ENCODE measurements at regions not wholly inside any gene's neighbourhood (a gene's known extent, or its start where the extent isn't known, plus 50 kb on each side); places are given as distances from the start of the nearest gene placed in this dataset.

GRCh38 chr13:107348925-107349324, 781.0 kb upstream of the ARGLU1 start:
- TF ChIP-seq RAD21 (conservative IDR thresholded peaks at IDR 0.05) (no peak), EZH2 (IDR thresholded peaks at IDR 0.05; ENCODE audit: borderline replicate concordance, insufficient read depth, low read length, poor library complexity, severe bottlenecking) (no peak), EP300 (conservative IDR thresholded peaks at IDR 0.05; ENCODE audit: poor library complexity, severe bottlenecking) (no peak), SMC3 (conservative IDR thresholded peaks at IDR 0.05; ENCODE audit: poor library complexity) (no peak), REST (IDR thresholded peaks at IDR 0.05; ENCODE audit: borderline replicate concordance) (no peak), POLR2AphosphoS5 (IDR thresholded peaks at IDR 0.05) (no peak), MXI1 (conservative IDR thresholded peaks at IDR 0.05; ENCODE audit: poor library complexity, severe bottlenecking) (no peak), CTCF (IDR thresholded peaks at IDR 0.05; ENCODE audit: poor library complexity, severe bottlenecking) (no peak), TAF1 (IDR thresholded peaks at IDR 0.05; ENCODE audit: low read depth) (no peak)
- Histone ChIP-seq H3K27me3 (ENCODE audit: insufficient read depth, low read depth, low read length) (no peaks in the 10 kb centered on the region), H4K20me1 (ENCODE audit: insufficient read depth) (no peaks in the 10 kb centered on the region), H3F3A (ENCODE audit: insufficient read depth, low read length, poor library complexity, severe bottlenecking) (no peaks in the 10 kb centered on the region), H3K79me2 (replicated peaks; ENCODE audit: insufficient read depth, low read length) (peaks cover 13% of the 10 kb centered on the region), H3K36me3 (ENCODE audit: insufficient read depth, low read length) (no peaks in the 10 kb centered on the region), H3K9ac (ENCODE audit: low read length) (no peak overlapping the region), H3K4me3 (ENCODE audit: low read length) (no peak overlapping the region), H3K27ac (ENCODE audit: low read length) (no peak overlapping the region), H2AFZ (ENCODE audit: low read depth, low read length) (no peak overlapping the region), H3K4me2 (ENCODE audit: low read length) (no peak overlapping the region), H3K9me2 (ENCODE audit: insufficient read depth, low read length) (no peaks in the 10 kb centered on the region), H3K9me3 (ENCODE audit: low read length) (no peaks in the 10 kb centered on the region)

GRCh38 chr13:107348471-107348870, 780.5 kb upstream of the ARGLU1 start:
- Histone ChIP-seq H3K36me3 (ENCODE audit: insufficient read depth, low read length) (no peaks in the 10 kb centered on the region), H3K9me3 (ENCODE audit: low read length) (no peaks in the 10 kb centered on the region), H3F3A (ENCODE audit: insufficient read depth, low read length, poor library complexity, severe bottlenecking) (no peaks in the 10 kb centered on the region), H2AFZ (ENCODE audit: low read depth, low read length) (no peak overlapping the region), H3K79me2 (replicated peaks; ENCODE audit: insufficient read depth, low read length) (peaks cover 13% of the 10 kb centered on the region), H3K4me3 (ENCODE audit: low read length) (no peak overlapping the region), H3K9ac (ENCODE audit: low read length) (no peak overlapping the region), H3K27ac (ENCODE audit: low read length) (no peak overlapping the region), H4K20me1 (ENCODE audit: insufficient read depth) (no peaks in the 10 kb centered on the region), H3K27me3 (ENCODE audit: insufficient read depth, low read depth, low read length) (no peaks in the 10 kb centered on the region), H3K9me2 (ENCODE audit: insufficient read depth, low read length) (no peaks in the 10 kb centered on the region), H3K4me2 (ENCODE audit: low read length) (no peak overlapping the region)
- TF ChIP-seq CTCF (IDR thresholded peaks at IDR 0.05; ENCODE audit: poor library complexity, severe bottlenecking) (no peak), TAF1 (IDR thresholded peaks at IDR 0.05; ENCODE audit: low read depth) (no peak), REST (IDR thresholded peaks at IDR 0.05; ENCODE audit: borderline replicate concordance) (no peak), EZH2 (IDR thresholded peaks at IDR 0.05; ENCODE audit: borderline replicate concordance, insufficient read depth, low read length, poor library complexity, severe bottlenecking) (no peak), MXI1 (conservative IDR thresholded peaks at IDR 0.05; ENCODE audit: poor library complexity, severe bottlenecking) (no peak), SMC3 (conservative IDR thresholded peaks at IDR 0.05; ENCODE audit: poor library complexity) (no peak), RAD21 (conservative IDR thresholded peaks at IDR 0.05) (no peak), POLR2AphosphoS5 (IDR thresholded peaks at IDR 0.05) (no peak), EP300 (conservative IDR thresholded peaks at IDR 0.05; ENCODE audit: poor library complexity, severe bottlenecking) (no peak)

Data from neural cell (in vitro differentiated cells).